CD4-positive, CD25-positive, alpha-beta regulatory T cell (primary cell): ENCODE measurements at regions not wholly inside any gene's neighbourhood (a gene's known extent, or its start where the extent isn't known, plus 50 kb on each side); places are given as distances from the start of the nearest gene placed in this dataset.
A peak's percentile ranks its signal among the peaks of the same experiment; 100 is the strongest.

Source experiments
- ATAC-seq, 2 donors: fragments of 150-1000 bp; cut with Tn5 transposase; one replicate each; pipeline ENCODE4 v1.10.0; 2021; ENCODE audit warnings: low read depth in 2 of 2, moderate number of reproducible peaks in 2 of 2, moderate library complexity in 1 of 2
- DNase-seq, 3 donors: peaks; one replicate each; pipeline versions ENCODE4 v3.0.0 to v3.0.0-alpha.2; 2012 to 2022; ENCODE audit warnings: mixed read lengths in 1 of 3
- H3K27ac ChIP-seq: one replicate; pipeline ENCODE4 v1.7.0; 2013; ENCODE audit warnings: mild to moderate bottlenecking, low read length; ENCODE audit not compliant: insufficient read depth, poor library complexity, severe bottlenecking
- H3K27me3 ChIP-seq: one replicate; pipeline ENCODE4 v1.7.0; 2013; ENCODE audit warnings: low read length; ENCODE audit not compliant: control insufficient read depth, insufficient read depth
- H3K36me3 ChIP-seq: one replicate; pipeline ENCODE4 v1.7.0; 2013; ENCODE audit warnings: mild to moderate bottlenecking, low read length, moderate library complexity; ENCODE audit not compliant: control insufficient read depth, insufficient read depth
- H3K4me1 ChIP-seq: 2 replicates; pipeline ENCODE4 v1.7.0; 2013; ENCODE audit warnings: mild to moderate bottlenecking, low read length; ENCODE audit not compliant: insufficient read depth, control insufficient read depth, poor library complexity, severe bottlenecking
- H3K4me3 ChIP-seq: one replicate; pipeline ENCODE4 v1.7.0; 2013; ENCODE audit warnings: low read depth, mild to moderate bottlenecking, low read length, moderate library complexity
- H3K9me3 ChIP-seq, 2 experiments: 1 replicate in 1 of 2; 2 replicates in 1 of 2; pipeline ENCODE4 v1.7.0; 2013; ENCODE audit warnings: low read length in 2 of 2, mild to moderate bottlenecking in 1 of 2, moderate library complexity in 1 of 2; ENCODE audit not compliant: control insufficient read depth in 2 of 2
- H3K27ac Mint-ChIP-seq, 3 donors: one replicate each; pipeline ENCODE4 v1.8.0; 2020 to 2022; ENCODE audit warnings: mild to moderate bottlenecking in 3 of 3, mixed read lengths in 3 of 3, moderate library complexity in 2 of 3
- H3K27me3 Mint-ChIP-seq: one replicate; pipeline ENCODE4 v1.8.0; 2022; ENCODE audit warnings: mild to moderate bottlenecking, mixed read lengths
- H3K36me3 Mint-ChIP-seq: one replicate; pipeline ENCODE4 v1.8.0; 2020; ENCODE audit warnings: mixed read lengths
- H3K4me1 Mint-ChIP-seq, 4 donors: one replicate each; pipeline ENCODE4 v1.8.0; 2020 to 2022; ENCODE audit warnings: mixed read lengths in 4 of 4, mild to moderate bottlenecking in 1 of 4
- H3K4me3 Mint-ChIP-seq, 4 donors: one replicate each; pipeline ENCODE4 v1.8.0; 2020 to 2022; ENCODE audit warnings: mild to moderate bottlenecking in 4 of 4, mixed read lengths in 4 of 4, moderate library complexity in 3 of 4
- H3K9me3 Mint-ChIP-seq, 7 donors: one replicate each; pipeline ENCODE4 v1.8.0; 2020 to 2022; ENCODE audit warnings: mixed read lengths in 7 of 7, mild to moderate bottlenecking in 3 of 7, moderate library complexity in 2 of 7

GRCh38 chr4:144289667-144290428, 149.3 kb upstream of the GYPA start:
- no peaks in the 10 kb centered on the region for H3K4me1 Mint-ChIP-seq
- H3K27me3 Mint-ChIP-seq = no peaks in the 10 kb centered on the region
- Histone ChIP-seq H3K9me3 (no peaks in the 10 kb centered on the region), H3K27ac (no peak overlapping the region), H3K27me3 (no peaks in the 10 kb centered on the region), H3K4me1 (no peaks in the 10 kb centered on the region), H3K36me3 (no peaks in the 10 kb centered on the region), H3K4me3 (no peak overlapping the region)
- no peak overlapping the region for H3K27ac Mint-ChIP-seq
- peaks cover 0 to 5% (median 0%) of the 10 kb centered on the region in 7 donors for H3K9me3 Mint-ChIP-seq
- no peaks in the 10 kb centered on the region for H3K36me3 Mint-ChIP-seq
- ATAC-seq = no peak
- DNase-seq = no peak
- H3K4me3 Mint-ChIP-seq = no peak overlapping the region

GRCh38 chr4:144291164-144291563, 150.6 kb upstream of the GYPA start:
- Mint-ChIP-seq H3K27ac (no peak overlapping the region), H3K4me3 (no peak overlapping the region), H3K9me3 (peaks cover 0 to 3% (median 0%) of the 10 kb centered on the region in 7 donors), H3K36me3 (no peaks in the 10 kb centered on the region), H3K4me1 (no peaks in the 10 kb centered on the region), H3K27me3 (no peaks in the 10 kb centered on the region)
- H3K36me3 ChIP-seq = no peaks in the 10 kb centered on the region
- no peaks in the 10 kb centered on the region for H3K9me3 ChIP-seq
- no peaks in the 10 kb centered on the region for H3K4me1 ChIP-seq
- ATAC-seq (no peak), DNase-seq (no peak)
- no peaks in the 10 kb centered on the region for H3K27me3 ChIP-seq
- no peak overlapping the region for H3K4me3 ChIP-seq
- H3K27ac ChIP-seq = no peak overlapping the region

DNA sequence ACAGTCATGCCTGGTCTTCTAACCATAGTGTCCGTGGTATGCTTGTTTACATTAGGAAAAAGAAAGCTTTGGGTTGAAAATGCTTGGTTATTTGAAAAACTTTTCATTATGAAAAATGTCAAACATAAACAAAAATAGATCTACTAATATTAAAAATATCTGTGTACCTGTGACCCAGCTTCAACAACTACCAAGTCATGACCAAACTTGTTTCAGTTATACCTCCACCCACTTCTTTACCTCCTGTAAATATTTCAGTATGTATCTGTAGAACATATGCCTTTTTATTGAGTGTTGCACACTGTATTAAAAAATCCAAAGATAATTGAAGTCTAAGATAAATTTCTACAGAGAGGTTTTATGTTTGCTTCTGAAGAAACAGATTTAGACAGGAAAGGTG, 153.7 kb upstream of the GYPA start:
- H3K4me3 ChIP-seq = no peak overlapping the region
- no peaks in the 10 kb centered on the region for H3K36me3 Mint-ChIP-seq
- no peak overlapping the region for H3K4me3 Mint-ChIP-seq
- H3K4me1 ChIP-seq = no peaks in the 10 kb centered on the region
- no peaks in the 10 kb centered on the region for H3K27me3 Mint-ChIP-seq
- H3K27ac ChIP-seq = no peak overlapping the region
- H3K4me1 Mint-ChIP-seq = no peaks in the 10 kb centered on the region
- DNase-seq = no peak
- H3K36me3 ChIP-seq = no peaks in the 10 kb centered on the region
- no peak overlapping the region for H3K27ac Mint-ChIP-seq
- ATAC-seq = no peak
- no peaks in the 10 kb centered on the region for H3K9me3 ChIP-seq
- H3K27me3 ChIP-seq = no peaks in the 10 kb centered on the region
- no peaks in the 10 kb centered on the region for H3K9me3 Mint-ChIP-seq

DNA sequence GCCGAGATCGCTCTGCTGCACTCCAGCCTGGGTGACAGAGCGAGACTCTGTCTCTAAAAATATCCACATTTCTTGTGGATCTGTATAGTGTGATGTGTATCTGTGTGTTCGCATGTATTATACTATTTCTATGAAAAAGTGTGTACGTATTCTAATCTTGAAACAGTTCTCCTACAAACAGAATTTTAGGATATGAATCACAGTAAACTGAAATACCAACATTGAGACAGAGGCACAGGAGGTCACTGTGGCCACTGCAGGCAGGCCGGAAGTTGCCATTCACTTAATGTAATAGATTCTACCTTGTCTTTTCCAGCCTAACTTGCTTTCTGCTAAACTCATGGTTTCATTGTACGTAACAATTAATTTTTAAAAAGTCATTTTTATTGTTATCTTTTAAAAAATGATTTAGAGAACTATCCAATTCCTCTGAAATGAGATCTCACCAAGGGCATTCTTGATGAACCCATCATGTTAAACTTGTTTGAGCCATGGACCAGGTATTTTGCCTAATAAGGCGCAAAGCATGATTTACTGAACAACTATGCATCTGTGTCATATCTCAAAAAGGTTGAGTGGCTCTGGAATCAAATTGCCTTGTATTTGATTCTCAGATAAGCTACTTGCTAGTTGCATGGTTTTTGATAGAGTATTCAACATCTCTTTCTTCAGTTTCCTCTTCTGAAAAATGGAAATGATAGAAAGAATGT, 154.9 kb upstream of the GYPA start:
- Mint-ChIP-seq H3K4me3 (no peak overlapping the region), H3K4me1 (no peaks in the 10 kb centered on the region), H3K36me3 (no peaks in the 10 kb centered on the region), H3K27me3 (no peaks in the 10 kb centered on the region), H3K27ac (no peak overlapping the region), H3K9me3 (no peaks in the 10 kb centered on the region)
- no peak overlapping the region for H3K27ac ChIP-seq
- no peak overlapping the region for H3K4me3 ChIP-seq
- DNase-seq (no peak), ATAC-seq (no peak)
- no peaks in the 10 kb centered on the region for H3K36me3 ChIP-seq
- H3K9me3 ChIP-seq = no peaks in the 10 kb centered on the region
- no peaks in the 10 kb centered on the region for H3K4me1 ChIP-seq
- H3K27me3 ChIP-seq = no peaks in the 10 kb centered on the region

- no peaks in the 10 kb centered on the region for H3K27me3 ChIP-seq
- ATAC-seq (no peak), DNase-seq (no peak)
- H3K4me1 Mint-ChIP-seq = no peaks in the 10 kb centered on the region
- H3K9me3 Mint-ChIP-seq = peaks cover 0 to 2% (median 0%) of the 10 kb centered on the region in 7 donors
- H3K27me3 Mint-ChIP-seq = no peaks in the 10 kb centered on the region
- no peaks in the 10 kb centered on the region for H3K9me3 ChIP-seq
- no peaks in the 10 kb centered on the region for H3K36me3 Mint-ChIP-seq
- H3K27ac Mint-ChIP-seq = no peak overlapping the region
- H3K4me3 ChIP-seq = no peak overlapping the region
- no peaks in the 10 kb centered on the region for H3K36me3 ChIP-seq
- no peak overlapping the region for H3K27ac ChIP-seq
- H3K4me1 ChIP-seq = no peaks in the 10 kb centered on the region
- no peak overlapping the region for H3K4me3 Mint-ChIP-seq
Measured at GRCh38 chr4:144296941-144297340, 156.4 kb upstream of the GYPA start.

GRCh38 chr4:144298519-144298918, 158.0 kb upstream of the GYPA start:
- no peaks in the 10 kb centered on the region for H3K27me3 ChIP-seq
- no peaks in the 10 kb centered on the region for H3K9me3 ChIP-seq
- DNase-seq (no peak), ATAC-seq (no peak)
- no peak overlapping the region for H3K4me3 Mint-ChIP-seq
- peak overlapping the region in 1 of 3 donors; percentile 84 for H3K27ac Mint-ChIP-seq
- no peaks in the 10 kb centered on the region for H3K36me3 ChIP-seq
- H3K36me3 Mint-ChIP-seq = no peaks in the 10 kb centered on the region
- H3K4me1 ChIP-seq = no peaks in the 10 kb centered on the region
- H3K27ac ChIP-seq = no peak overlapping the region
- no peaks in the 10 kb centered on the region for H3K4me1 Mint-ChIP-seq
- H3K27me3 Mint-ChIP-seq = no peaks in the 10 kb centered on the region
- H3K4me3 ChIP-seq = no peak overlapping the region
- peaks cover 0 to 4% (median 0%) of the 10 kb centered on the region in 7 donors for H3K9me3 Mint-ChIP-seq

- no peaks in the 10 kb centered on the region for H3K27me3 ChIP-seq
- H3K4me3 ChIP-seq = no peak overlapping the region
- H3K4me1 ChIP-seq = no peaks in the 10 kb centered on the region
- ATAC-seq (no peak), DNase-seq (no peak)
- no peaks in the 10 kb centered on the region for H3K4me1 Mint-ChIP-seq
- H3K9me3 Mint-ChIP-seq = peaks cover 0 to 4% (median 0%) of the 10 kb centered on the region in 7 donors
- no peak overlapping the region for H3K27ac Mint-ChIP-seq
- no peaks in the 10 kb centered on the region for H3K36me3 Mint-ChIP-seq
- no peak overlapping the region for H3K4me3 Mint-ChIP-seq
- H3K27ac ChIP-seq = no peak overlapping the region
- no peaks in the 10 kb centered on the region for H3K27me3 Mint-ChIP-seq
- no peaks in the 10 kb centered on the region for H3K9me3 ChIP-seq
- no peaks in the 10 kb centered on the region for H3K36me3 ChIP-seq
Measured at GRCh38 chr4:144300616-144301015, 160.1 kb upstream of the GYPA start.
